NCI-H1436 treated with DMSO at 0.1 percent for 48 hours (cell line): ENCODE measurements at regions not wholly inside any gene's neighbourhood (a gene's known extent, or its start where the extent isn't known, plus 50 kb on each side); places are given as distances from the start of the nearest gene placed in this dataset.
"Not testable (repeated sequence)": the region's sequence is repeated elsewhere in the genome, so short reads cannot be mapped to it uniquely, and the experiment has no call there.

ENCODE experiments used
- DNase-seq: peaks from one replicate; lab custom pipeline; 2025; lab: John Stamatoyannopoulos, UW

DNA sequence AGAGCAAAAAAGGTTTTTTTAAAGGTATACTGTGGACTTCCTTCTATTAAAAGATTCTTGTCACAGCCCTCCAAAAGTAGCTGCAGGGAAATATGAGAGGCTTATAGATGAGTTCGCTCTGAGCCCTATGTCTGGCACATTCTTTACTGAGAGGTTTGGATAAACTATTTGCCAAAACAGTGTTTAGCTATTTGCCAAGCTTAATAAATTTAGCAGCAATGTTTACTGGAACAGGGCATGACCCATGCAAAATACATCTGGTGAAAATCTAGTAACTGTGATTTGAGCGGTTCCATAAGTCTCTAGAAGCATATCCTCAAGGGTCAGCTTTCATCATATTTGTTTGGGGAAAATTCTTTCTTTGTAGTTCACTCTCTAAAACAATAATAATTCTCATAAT is 1696.7 kb upstream of the PIK3C3 start:
- DNase-seq: no peak

DNA sequence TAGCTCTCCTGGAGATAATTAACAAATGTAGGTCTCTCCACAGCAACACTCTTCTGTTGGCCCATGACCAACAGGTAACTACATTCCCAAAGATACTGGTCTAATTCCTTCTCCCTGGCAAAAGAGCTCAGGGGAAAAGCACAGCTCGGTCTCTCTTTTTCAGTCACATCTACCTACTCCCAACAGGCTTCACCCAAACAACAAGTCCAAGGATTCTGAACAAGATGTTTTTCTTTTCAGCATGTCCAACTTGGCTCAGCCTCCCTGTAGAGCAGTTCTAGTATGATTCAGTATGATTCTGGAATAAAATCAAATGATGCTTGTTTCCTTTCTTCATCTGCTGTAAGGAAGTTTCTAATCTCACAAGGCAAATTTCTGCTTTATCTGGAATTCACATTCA is 1704.8 kb upstream of the PIK3C3 start:
- no peak for DNase-seq

DNA sequence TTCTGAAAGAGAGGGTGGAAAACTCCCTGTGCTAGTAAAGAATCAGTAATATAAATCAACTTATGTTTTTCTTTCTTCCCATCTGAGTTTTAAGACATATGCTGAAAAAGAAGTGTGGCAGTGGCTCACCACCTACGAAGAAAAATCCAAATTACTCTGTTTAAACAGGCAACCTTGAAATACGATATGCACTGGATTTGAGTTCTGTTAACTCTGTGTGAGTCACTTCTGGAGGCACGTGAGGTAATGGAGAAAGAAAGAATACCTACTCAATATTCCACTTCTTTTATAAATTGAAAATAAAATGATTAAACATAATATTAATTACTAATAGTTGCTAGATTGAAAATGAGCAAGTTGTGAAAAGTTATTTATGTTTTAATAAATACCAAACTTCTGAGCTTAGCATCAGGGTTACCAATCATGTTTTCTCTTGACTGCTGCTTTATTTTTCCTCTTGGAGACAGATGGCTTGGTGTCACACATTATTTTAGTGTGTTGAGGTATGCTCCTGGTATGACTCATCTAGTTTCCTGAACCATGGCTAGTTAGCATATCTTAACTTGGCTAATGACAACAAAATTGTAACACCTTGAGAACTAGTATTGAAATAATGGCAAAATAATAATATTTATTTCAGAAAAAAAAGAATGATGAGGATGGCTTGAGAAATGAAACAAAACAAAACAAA is 1705.5 kb upstream of the PIK3C3 start:
- DNase-seq: no peak

DNA sequence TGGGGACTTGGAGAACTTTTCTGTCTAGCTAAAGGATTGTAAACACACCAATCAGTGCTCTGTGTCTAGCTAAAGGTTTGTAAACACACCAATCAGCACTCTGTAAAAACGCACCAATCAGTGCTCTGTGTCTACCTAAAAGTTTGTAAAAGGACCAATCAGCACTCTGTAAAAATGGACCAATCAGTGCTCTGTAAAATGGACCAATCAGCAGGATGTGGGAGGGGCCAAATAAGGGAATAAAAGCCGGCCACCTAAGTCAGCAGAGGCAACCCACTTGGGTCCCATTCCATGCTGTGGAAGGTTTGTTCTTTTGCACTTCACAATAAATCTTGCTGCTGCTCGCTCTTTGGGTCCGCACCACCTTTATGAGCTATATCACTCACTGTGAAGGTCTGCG is 1709.4 kb upstream of the PIK3C3 start:
- DNase-seq: not testable (repeated sequence)

DNA sequence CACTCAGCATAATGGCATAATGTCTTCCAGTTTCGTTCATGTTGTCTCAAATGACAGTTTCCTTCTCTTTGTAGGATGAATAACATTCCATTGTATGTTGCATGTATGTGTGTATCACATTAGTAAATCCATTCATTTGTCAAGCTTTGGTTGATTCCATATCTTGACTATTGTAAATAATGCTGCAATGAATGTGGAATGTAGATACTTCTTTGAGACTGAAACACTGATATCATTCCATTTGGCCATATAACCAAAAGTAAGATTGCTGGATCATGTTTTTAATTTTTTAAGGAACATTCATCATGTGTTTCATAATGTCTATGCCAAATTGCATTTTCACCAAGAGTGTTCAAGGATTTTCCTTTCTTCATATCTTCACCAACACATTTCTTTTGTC is 1711.4 kb upstream of the PIK3C3 start:
- DNase-seq: no peak

DNA sequence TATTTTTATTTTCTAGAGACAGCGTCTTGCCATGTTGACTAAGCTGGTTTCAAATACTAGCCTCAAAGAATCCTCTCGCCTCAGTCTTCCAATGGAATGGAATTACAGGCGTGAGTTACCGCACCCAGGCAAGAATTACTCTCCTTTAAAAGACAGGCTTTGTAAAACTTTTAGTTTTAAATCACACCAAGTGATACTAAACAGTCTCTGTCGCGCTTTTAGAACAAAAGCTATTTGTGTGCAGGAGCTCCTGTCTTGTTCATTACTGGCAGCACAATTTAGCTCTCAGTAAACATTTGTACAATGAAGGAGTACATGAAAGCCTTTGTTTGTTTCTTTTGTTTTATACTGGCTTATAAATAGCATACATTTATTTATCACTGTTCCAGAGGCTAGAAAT is 1719.2 kb upstream of the PIK3C3 start:
- DNase-seq: no peak

DNA sequence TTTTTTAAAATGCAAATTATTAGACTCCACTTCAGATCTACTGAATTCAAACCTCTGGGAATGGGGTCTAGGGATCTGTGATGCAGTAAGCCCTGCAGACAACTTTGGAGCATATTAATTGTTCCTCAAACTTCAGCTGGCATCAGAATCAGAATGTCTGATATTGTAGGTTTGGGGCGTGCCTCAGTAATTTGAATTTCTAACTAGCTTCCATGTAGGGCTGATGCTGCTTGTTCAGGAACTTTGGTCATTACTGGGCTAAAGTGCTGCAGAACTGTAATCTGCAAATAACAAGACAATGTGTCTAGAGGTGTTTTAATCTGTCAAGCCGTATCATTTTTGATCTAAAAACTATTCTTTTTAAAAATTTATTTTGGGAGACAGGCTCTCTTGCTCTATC is 1719.7 kb upstream of the PIK3C3 start:
- no peak for DNase-seq

DNA sequence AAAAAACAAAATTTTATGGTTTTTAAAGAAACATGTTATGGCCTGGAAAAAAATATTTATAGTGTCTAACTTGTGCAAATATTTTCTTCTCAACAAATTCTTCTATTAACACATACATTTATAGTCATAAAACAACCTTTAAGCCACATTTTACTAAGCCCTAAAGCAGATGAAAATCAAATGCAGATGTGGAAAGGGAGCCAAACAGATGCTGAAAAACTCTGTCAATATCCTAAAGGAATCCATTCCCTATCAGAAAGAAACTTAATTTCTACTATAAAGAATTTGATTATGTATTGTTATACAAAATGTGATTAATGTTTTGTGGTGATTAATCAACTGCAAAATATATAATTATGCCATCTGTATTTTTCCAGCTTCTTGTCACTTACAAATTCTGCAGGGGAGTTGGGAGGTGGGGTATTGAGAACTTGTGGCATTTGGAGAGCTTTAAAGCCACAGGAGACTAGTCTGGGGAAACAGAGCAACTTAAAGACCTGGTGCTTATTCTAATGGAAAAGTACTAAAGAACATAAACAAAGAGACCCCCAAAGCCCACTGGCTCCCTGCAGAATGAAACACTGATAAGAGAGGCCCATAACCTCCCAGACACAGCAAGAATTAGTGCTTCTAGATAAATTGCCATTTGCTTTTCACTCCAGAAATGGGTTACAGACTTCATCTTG is 1721.0 kb upstream of the PIK3C3 start:
- no peak for DNase-seq

DNA sequence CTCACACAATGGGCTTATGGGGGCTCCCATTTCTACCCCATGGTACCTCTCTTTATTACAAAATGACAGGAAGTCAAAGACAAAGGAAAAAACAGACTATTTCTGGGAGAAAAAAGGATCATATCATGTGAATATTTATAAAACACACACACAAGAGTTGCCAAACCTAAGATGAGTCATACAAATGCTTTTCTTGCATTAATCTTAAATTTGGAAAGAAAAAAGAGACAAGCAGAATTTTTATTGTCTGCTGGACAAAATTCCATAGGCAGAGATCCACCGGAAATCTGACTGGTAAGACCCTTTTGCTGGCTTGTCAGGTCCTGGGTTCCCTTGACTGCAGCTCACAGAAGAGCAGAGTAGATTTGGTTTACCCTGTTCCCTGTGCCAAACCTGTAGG is 1732.3 kb upstream of the PIK3C3 start:
- DNase-seq: no peak

DNA sequence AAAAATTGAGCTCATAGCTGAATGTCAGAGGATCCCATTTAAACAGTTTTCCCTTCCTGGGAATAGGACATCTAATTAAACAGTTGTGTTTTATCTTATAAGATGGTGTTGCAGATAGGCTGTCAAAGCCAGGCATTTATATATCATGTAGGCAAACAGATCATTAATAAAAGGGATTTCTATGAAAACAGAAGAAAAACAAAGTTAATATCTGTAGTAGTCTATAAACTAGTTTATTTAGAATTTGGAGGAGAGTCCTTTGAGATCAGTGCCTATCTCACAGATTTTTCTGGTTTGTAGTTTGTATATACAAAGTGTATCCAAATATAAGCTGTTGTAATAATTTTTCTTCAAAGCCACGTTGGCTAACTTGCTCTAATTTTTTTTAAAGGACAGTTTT is 1738.2 kb upstream of the PIK3C3 start:
- no peak for DNase-seq

DNA sequence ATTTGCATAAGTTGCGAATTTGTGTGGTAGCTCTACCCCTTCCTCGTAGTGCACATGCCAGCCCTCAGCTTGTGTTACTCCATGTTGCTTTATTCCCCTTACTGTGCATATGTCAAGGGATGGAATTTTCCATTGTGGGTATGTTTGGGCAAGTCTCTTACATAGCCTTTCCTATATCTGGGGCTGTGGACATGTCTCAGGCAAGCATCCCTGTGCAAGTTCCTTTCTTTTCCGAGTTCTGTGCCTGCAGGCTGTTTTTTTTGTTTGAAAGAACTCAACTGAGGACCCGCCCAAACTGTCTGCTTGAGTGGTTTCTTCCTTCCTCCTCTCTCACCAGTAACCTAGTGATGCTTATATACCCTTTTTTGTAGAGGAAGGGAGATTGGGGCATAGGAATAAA is 1739.1 kb upstream of the PIK3C3 start:
- DNase-seq: no peak

DNA sequence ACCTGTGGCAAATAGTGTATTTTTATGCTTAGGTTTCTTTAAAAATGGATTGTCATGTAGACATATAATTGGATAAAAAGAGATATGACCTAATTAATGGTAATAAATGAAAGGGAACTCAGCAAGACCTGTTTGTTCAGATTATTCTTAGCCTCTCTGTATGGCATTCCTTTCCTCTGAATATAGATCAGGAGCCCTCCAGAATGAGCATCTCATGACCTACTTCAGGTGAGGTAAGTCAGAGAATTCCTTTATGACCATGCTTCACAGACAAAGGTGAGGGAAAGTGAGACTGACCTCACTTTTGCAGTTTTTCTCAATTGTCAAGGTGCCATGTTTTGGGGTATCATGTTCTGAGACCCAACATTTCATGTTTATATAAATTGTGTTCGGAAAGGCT is 1744.3 kb upstream of the PIK3C3 start:
- DNase-seq: no peak

DNA sequence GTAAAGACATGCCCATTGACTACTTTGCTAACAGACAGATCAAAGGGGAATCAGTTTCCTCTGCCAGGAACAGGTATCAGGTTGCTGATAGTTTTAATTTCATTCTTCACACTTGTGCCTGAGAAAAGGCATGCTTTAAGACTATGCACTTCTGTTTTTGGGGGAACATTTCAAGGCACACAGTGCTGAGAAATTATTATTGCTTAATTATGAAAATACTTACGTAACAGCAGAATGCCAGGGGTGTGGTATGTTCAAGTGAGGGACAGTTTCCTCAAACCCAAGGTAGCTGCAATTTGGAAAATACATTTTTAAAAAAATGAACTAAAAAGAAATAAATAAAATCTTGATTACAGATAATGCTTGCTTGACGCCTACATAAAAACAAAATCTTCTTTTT is 1746.1 kb upstream of the PIK3C3 start:
- no peak for DNase-seq

DNA sequence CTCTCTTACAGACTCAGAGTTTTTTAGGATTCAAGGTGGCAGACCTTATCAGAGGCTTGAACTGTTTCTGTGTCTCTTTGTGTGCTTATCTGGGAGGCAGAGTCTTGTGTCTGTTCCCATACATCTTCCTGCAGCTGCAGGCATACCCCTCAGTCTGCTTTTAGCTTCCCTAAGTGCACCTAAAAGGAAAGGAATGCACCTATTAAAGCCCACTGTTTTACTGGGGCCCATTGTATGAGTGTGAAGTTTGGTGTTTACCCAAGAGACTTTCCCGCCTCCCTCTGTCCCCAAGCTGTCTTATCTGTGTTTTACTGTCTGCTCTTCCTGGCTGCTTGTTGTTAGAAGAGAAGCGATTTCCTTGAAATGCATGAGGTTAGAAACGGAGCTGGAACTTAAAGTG is 1757.3 kb upstream of the PIK3C3 start:
- DNase-seq: no peak

DNA sequence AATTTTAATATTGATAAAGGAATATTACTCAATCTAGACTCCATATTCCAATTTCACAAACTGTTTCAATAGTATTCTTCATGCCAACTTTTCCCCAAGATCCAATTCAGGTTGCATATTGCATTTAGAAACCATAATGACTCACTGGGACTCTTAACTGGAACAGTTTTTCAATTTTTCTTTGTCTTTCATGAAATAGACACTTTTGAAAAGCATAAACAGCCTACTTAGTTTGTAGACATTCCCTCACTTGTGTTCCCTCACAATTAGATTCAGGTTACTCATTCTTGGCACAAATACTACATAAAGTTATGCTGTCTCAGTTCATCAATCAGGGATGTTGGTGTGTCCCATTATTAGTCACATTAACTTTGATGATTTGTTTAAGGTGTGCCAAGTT is 1768.4 kb upstream of the PIK3C3 start:
- DNase-seq: no peak

DNA sequence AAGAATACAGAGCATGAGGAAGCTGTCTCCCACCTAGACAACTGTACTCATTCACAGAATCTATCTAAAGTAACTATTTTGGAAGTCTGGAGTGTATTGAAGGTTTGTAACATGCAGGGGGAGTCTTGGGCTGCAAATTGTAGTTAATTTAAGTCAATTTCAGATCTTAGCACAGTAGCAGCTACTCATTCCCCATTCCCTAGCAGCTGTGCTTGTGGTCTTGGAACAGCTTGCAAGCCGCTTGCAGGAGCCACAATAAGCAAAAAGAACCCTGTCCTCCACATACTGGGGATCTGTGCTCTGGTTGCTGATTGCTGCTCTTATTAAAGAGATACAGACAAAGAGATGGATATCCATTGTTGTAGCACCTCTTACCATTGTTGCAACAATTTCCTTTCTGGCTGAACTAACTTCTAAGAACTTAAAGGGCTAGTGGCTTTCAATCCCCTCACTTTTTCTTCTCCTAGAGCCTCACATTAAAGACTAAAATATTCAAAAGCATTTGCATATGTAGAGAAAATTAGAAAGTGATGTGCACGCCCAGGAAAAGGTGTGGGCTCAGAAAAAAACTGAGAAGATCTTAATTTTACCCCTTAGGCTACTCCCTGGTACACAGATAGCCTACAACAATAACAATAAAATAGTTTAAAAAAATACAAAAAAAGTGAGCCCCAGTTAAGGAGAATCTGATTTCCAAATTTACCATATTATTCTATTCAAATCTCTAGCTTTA is 1775.1 kb upstream of the PIK3C3 start:
- DNase-seq: no peak

DNA sequence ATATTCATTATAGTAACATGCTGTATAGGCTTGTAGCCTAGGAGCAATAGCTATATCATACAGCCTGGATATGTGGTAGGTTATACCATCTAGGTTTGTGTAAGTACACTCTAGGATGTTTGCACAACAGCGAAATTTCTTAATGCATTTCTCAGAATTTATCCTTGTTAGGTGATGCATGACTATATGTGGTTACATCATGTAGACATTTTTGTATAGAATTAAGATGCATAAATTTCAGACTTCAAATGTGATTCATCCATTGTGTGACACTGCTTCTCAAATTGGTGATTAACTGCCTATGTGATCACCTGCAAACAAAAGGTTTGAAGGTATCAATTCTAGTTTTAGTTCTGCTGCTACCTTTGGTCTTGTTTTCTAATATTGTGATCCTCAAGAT is 1787.0 kb upstream of the PIK3C3 start:
- DNase-seq: no peak

DNA sequence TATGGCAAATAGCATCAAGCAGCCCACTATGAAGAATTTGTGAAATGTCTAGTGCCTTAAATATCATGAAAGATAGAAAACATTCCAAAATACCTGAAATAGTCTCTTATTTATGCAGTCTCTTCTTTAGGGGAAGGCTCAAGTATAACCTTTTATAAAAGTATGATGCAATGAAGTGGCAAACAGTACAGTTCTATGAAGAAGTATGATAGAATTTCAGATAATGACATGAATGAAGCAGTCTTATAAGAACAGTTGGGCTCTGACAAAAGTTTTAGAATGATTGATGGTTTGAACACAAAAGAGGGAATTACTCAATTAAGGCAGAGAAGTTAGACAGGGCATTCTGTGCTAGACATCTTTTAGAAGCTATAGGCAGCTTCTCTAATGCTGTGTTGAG is 1791.8 kb upstream of the PIK3C3 start:
- no peak for DNase-seq

DNA sequence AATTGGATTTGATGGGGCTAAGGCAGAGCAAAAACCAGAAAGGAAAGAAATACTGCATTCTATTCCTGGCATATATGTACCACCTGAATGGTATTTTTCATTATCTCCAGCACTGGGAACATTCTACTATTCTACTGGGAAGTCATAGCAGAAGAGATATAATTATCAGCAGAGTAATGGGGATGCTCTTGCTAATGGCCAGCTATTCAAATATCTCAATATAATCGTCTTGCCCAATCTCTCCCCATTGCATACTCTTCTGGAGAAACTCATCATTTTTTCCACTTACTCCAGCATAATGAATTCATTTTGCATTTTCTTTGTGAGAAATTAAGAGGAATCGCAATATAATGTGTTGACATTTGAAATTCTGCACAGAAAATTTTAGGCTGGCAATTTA is 1794.7 kb upstream of the PIK3C3 start:
- no peak for DNase-seq

DNA sequence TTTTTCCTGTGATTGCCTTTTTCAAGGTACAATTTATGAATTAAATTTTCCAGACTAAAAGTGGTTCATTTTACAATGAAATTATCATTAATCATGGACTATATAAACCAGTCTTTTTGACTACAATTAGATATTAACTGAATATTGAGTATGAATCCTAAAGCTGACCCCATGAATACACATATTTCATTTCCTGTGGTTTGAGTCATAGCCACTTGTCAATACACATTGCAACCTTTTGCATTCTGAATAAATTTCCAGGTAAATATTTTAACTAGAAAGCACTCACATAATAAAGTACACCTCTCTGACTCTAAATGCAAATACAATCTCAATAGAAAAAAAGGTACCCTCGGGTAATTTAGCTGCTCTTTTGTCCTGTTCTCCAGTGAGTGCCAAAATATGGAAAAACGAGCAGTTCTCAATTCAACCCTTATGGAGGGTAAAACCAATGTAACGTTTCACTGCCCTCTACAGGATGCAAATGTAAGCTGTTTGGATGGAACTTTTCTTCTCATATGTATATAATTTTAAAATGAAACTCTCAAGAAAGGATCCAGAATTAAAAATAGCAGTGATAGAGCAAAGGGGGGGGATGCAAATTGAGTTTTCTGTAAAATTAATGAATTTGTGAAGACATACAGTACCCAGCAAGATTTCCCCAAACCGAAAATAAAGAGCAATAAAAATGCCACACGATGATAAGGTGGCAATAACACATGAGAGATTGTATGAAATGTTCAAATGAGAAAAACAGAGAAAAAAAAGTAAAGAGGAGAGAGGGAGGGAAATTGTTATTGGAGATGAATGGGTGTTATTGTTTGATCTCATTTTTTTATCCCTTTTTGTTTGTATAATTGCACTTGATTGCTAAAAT is 1795.7 kb upstream of the PIK3C3 start:
- peak; percentile 70 for DNase-seq

DNA sequence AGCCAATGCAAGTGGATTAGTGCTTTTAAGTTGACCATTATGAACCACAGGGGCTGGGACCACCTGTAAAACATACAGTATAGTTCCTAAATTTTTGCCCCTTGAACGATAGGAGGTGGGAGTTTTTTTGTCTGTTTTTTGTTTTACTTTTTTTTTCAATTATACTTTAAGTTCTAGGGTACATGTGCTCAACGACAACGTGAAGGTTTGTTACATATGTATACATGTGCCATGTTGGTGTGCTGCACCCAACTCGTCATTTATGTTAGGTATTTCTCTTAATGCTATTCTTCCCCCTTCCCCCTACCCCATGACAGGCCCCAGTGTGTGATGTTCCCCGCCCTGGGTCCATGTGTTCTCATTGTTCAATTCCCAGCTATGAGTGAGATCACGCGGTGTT is 1797.9 kb upstream of the PIK3C3 start:
- no peak for DNase-seq

DNA sequence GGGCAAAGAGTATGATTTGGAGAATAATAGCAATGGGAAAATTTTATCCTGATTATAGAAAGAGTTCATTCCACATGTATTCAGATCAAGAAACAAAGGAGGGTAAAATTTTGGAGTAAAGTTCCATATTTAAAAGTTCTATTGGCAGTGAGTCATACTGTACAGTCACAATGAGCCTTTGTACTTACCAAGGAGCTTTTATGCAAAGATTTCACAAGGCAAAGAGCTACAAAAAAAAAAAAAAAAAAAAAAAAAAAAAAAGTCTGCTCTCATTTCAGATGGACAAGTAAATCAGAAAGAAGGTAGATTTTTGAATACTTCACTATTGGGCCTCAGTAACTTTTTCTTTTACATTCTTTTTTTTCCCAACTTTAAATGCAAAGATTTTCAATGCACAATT is 1802.2 kb upstream of the PIK3C3 start:
- no peak for DNase-seq
